NCI-H524 treated with DMSO at 0.1 percent for 48 hours (cell line): ENCODE measurements at regions not wholly inside any gene's neighbourhood (a gene's known extent, or its start where the extent isn't known, plus 50 kb on each side); places are given as distances from the start of the nearest gene placed in this dataset.
"Not testable (repeated sequence)": the region's sequence is repeated elsewhere in the genome, so short reads cannot be mapped to it uniquely, and the experiment has no call there.

ENCODE experiments used
- DNase-seq: peaks from one replicate; lab custom pipeline; 2025; lab: John Stamatoyannopoulos, UW

- no peak for DNase-seq
Measured at GRCh38 chr5:89849830-89850512, 559.6 kb downstream of the CETN3 start.

DNA sequence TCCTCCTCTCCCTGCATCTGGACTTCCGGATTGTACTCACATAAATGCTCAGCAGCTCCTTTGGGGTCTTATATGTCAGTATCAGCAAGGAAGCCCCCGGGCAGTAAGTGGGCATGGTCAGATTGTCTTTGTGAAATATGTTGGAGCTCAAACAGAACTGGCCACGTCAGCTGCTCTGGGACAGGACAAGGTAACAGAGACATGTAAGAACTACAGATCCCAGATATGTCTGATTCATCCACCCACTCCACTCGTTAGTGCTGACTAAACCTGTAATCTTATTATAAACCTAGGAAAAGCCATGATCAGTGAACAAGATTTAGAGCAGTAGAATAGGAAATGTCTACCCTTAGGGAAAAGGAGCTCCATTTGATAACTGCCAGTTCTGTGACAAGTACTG, 561.8 kb downstream of the CETN3 start:
- no peak for DNase-seq

DNA sequence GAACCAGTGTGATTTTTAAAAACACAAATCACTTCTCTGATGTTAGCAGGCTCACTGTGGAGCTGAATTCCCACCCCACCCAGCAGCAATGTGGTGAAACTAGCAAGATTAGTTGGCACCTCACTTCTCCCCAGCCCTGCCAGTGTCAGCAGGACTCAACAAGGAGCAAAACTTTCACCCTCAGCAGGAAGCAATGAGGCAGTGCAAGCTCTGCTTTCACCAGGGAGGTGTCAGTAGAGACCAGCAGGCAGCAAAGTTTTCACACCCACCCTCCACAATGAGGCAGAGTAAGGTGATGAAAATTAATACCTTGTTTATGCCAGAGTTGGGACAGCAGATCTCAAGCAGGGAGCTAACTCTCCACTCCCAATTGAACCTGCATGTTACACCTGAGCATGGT, 565.0 kb downstream of the CETN3 start:
- DNase-seq: no peak

DNA sequence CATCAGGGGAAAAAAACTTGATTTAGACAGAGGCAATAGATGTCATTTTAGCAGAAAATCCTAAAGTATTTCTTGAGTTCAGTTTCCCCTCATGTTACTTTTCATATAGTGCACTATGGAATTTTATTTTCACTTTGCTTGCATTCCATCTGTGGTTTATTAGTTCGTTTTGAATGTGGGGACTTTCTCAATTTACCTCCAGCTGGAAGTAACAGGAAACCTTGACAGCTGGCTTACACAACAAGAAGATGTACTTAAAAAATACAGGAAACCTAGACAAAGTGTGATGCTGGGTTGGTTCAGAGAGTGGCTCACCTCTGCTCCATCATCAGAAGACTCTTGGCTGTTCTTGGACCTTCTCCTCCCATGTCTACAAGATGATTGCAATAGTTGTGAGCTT, 567.0 kb downstream of the CETN3 start:
- DNase-seq: no peak

DNA sequence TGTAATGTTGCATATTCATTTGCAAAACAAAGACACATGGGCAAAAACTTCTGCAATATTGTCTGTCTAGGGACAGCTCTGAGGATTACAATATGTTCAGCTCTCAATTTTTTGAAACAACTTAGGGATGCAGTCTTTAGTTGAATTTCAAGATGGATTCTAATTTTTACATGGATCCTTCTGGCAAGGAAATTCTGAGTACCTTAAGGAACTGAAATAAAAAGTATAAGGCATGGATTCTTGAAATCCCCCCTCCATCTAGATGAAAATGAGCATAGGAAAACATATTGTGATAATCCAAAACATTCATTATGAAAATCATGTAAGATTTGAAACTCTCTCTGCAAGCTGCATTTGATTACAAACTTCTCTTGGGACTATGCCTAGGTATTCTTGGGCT, 568.6 kb downstream of the CETN3 start:
- DNase-seq: no peak

DNA sequence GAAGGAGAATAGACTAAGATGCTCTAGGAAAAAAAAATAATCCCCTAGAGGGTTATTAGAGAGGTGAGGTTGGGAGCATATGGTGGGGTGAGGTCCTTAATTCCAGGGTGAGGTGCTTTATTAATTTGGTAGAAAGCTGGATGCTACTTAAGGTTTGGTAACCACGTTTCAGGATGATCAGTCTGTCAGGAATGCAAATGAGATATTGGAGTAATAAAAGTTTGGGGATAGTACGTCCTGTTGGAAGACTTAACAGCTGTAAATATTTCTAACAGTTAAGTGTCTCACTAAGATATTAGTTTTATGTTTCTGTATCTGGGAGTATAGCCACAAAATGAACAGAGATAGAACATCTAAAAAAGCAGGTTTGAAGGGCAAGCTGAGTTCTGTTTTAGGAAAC, 578.9 kb downstream of the CETN3 start:
- DNase-seq: no peak

GRCh38 chr5:89827960-89828359, 581.6 kb downstream of the CETN3 start:
- DNase-seq: no peak

DNA sequence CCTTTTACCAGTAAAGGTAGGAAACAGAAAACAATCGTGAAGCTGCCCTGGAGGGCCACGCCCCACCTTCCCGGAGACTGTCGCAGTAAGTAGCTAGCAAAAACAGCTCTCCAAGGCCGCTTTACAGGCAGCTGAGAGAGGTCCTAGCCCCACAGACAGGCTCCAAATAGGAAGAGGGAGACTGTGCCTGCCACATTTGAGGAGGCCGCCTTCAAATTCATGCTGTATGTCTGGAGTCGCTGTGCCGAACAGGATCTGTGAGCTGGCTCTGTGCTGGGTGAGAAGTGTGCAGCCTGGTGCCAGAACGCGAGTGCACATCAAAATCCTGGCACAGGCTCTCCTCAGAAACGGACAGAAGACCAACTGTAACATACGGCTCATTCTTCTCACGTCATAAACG, 582.2 kb downstream of the CETN3 start:
- no peak for DNase-seq

- no peak for DNase-seq
Measured at GRCh38 chr5:89826938-89827337, 582.6 kb downstream of the CETN3 start.

DNA sequence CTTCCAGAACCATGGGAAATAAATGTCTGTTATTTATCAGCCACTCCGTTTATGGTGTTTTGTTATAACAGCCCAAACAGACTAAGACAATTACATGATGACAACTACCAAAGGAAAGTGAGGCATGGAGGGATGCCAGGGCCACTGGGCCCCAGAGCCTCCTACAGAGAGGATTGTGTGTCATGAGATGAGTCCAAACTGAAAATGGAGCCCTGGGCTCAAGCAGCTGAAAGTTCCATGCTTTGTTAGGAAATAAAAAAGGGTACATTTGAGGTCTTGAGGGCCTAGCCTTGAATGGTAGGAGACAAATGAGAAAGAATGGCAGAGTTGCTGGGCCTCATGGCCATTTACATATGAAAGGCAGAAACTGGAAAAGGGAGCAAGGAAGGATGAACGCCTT, 586.5 kb downstream of the CETN3 start:
- no peak for DNase-seq

GRCh38 chr5:89817841-89818240, 591.7 kb downstream of the CETN3 start:
- DNase-seq: no peak

DNA sequence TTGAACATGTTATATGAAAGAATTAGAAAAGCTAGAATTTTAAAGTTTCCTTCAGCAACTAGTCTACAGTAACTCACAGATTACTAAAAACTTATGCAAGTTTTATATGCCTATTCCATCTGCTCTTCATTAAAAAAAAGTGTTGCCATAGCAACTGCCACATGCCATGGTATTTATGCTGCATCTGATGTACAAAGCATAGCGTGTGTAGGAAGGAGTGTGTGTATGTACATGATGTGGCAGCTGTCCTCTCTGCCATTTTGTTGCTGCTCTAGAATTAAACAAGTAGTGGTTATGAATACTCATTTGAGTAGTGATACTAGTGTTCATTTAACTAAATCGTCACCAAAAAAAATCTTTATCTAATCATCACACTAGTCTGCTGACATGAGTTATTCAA, 593.5 kb downstream of the CETN3 start:
- peak; percentile 68 for DNase-seq

DNA sequence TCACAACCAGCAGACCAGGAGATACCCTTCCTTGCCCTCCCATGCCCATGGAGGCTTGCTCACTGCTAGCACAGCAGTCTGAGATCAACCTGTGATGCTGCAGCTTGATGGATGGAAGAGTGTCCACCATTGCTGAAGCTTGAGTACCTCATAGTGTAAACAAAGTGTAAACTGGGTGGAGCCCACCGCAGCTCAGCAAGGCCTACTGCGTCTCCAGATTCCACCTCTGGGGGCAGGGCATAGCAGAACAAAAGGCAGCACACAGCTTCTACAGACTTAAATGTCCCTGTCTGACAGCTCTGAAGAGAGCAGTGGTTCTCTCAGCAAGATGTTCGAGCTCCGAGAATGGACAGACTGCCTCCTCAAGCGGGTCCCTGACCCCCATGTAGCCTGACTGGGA, 608.8 kb downstream of the CETN3 start:
- not testable (repeated sequence) for DNase-seq

- not testable (repeated sequence) for DNase-seq
Measured at GRCh38 chr5:89794504-89794903, 615.1 kb downstream of the CETN3 start.

- not testable (repeated sequence) for DNase-seq
Measured at GRCh38 chr5:89779734-89780133, 629.8 kb downstream of the CETN3 start.

- DNase-seq: no peak
Measured at GRCh38 chr5:89777758-89778157, 631.8 kb downstream of the CETN3 start.

DNA sequence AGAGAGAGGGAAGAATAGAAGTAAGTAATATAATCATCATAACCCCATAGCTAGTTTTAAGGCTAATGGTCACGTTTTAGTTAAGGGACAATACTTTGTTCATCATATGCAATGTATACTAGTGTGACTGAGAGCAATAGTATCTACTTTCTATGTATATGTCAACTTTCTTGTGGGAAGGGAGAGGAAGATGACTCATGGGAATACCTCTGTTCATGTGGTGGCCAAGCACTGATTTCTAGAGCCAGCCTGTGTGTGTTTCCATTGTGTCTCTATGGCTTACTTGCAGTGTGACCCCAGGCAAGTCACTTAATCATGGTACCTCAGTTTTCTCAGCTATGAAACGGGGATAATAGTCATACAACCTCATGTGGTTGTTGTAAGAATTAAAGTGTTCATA, 639.6 kb downstream of the CETN3 start:
- DNase-seq: no peak

DNA sequence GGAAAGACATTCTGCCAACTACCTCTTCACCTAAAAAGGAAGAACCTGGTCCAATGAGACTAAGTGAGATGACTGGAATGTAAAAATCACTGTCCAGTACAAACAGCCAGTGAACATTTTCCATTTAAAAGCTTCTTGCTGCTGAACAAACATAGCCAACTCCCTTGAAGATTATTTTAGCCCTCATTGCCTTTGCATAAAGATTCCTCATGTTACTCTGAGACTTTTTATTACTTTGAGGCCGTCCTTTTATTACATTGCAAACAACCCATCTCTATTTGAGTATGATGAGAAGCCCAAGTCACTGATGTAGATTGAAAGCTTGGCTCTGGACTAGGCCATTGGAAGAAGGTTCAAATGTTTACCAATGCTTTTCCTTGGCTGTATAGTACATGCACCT, 649.8 kb downstream of the CETN3 start:
- DNase-seq: no peak

GRCh38 chr5:89758146-89758545, 651.4 kb downstream of the CETN3 start:
- DNase-seq: no peak

- DNase-seq: no peak
Measured at GRCh38 chr5:89756955-89757354, 652.6 kb downstream of the CETN3 start.

GRCh38 chr5:89755024-89755423, 654.5 kb downstream of the CETN3 start:
- DNase-seq: no peak

DNA sequence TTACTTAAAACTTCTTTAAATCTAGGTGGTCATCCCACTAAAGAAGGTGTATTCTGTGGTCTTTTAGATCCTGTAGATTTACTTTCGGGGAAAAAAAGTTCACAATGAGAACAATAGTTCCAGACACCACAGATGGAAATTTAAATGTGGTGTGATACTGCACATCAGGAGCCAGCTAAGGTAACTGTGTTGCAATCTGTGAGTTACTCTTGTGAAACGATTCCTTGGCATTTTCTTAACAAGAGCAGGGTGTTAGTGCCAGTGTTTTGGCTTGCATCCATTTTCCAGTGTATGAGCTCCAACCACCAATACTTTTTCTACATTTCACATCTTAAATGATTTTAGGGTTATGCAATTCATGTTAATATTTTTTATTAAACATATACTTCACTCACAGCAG, 674.5 kb downstream of the CETN3 start:
- no peak for DNase-seq

DNA sequence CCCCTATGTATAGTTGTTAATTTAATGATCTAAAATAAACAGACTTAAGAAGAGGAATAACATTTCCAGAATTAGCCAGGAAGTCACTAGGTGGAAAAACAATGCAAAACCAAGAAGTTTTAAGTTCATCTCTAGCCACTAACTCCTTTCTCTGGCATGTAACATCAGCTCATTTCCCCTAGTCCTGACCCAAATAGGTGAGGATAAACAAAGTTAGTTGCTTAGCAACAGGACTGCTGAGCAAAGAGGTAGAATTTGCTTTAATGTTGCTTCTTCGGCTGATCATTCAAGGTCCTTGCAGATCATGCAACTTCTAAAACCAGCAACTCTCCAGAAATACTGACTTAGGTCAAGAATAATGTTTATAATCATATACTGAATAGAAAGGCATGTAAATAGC, 675.8 kb downstream of the CETN3 start:
- no peak for DNase-seq

DNA sequence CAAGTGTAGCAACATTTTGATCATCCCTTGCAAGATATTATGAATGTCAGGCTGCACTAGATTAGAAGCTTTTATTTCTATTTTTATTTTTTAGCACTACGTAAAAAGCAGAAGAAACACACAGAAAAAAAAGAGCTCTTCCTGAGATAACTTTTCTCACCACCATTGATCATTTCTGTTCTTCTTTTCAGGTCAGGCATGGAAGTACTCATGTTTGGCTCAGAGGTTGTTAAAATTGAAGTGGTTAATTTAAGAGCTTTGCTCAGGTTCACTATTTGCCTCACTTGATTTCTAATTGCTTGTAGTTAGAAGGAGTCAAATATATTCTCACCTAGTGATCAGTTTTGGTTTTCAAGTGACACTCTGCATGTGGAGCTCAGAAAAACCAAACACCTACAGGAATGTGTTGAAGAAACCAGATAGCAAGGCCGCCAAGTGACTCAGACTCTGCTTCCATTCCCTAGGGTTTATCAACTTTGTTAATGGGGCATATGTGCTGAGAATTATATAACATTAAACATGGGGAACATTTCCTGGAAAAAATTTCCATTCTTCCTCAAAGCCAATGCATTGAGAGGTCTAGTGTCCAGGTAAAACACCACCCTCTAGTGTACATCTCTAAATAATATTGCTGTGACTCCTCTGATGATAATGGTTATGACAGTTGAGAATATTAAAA, 679.8 kb downstream of the CETN3 start:
- DNase-seq: peak; percentile 18
